Stimulated activated naive B cell treated with anti-CD40 and anti-IgM and Interleukin-4, amounts not matched to agents 10 μg/mL and 1 μg/mL and 100 μg/mL, for 72 hours (primary cell): ENCODE measurements at regions not wholly inside any gene's neighbourhood (a gene's known extent, or its start where the extent isn't known, plus 50 kb on each side); places are given as distances from the start of the nearest gene placed in this dataset.
"Not testable (repeated sequence)": the region's sequence is repeated elsewhere in the genome, so short reads cannot be mapped to it uniquely, and the experiment has no call there.

ENCODE experiments used
- ATAC-seq, 2 donors: fragments of 150-1000 bp; cut with Tn5 transposase; replicated peaks; 2 replicates each; pipeline ENCODE4 v1.10.0; 2021; ENCODE audit warnings: moderate library complexity in 1 of 2
- DNase-seq: peaks from one replicate; pipeline ENCODE4 v3.0.0; 2021
- H3K27ac Mint-ChIP-seq: one replicate; pipeline ENCODE4 v1.8.0; 2022; ENCODE audit warnings: mild to moderate bottlenecking, mixed read lengths
- H3K27me3 Mint-ChIP-seq, 2 donors: one replicate each; pipeline ENCODE4 v1.8.0; 2022; ENCODE audit warnings: mixed read lengths in 2 of 2
- H3K36me3 Mint-ChIP-seq, 2 donors: one replicate each; pipeline ENCODE4 v1.8.0; 2022; ENCODE audit warnings: mixed read lengths in 2 of 2, mild to moderate bottlenecking in 1 of 2
- H3K4me1 Mint-ChIP-seq, 2 donors: one replicate each; pipeline ENCODE4 v1.8.0; 2022; ENCODE audit warnings: mixed read lengths in 2 of 2, mild to moderate bottlenecking in 1 of 2
- H3K4me3 Mint-ChIP-seq, 2 donors: one replicate each; pipeline ENCODE4 v1.8.0; 2022; ENCODE audit warnings: mild to moderate bottlenecking in 2 of 2, mixed read lengths in 2 of 2, moderate library complexity in 1 of 2
- H3K9me3 Mint-ChIP-seq, 2 donors: one replicate each; pipeline ENCODE4 v1.8.0; 2022; ENCODE audit warnings: mixed read lengths in 2 of 2, mild to moderate bottlenecking in 1 of 2

GRCh38 chrY:18393633-18394032 lies 152.9 kb upstream of the HSFY1 start:
- not testable (repeated sequence) for DNase-seq, H3K36me3 Mint-ChIP-seq, ATAC-seq, H3K27ac Mint-ChIP-seq, H3K9me3 Mint-ChIP-seq, H3K4me3 Mint-ChIP-seq, H3K4me1 Mint-ChIP-seq, H3K27me3 Mint-ChIP-seq

- H3K27me3 Mint-ChIP-seq, H3K4me1 Mint-ChIP-seq, H3K4me3 Mint-ChIP-seq: not testable (repeated sequence)
Measured at GRCh38 chrY:18420846-18421245, 125.7 kb upstream of the HSFY1 start.

GRCh38 chrY:18421457-18421856 lies 125.1 kb upstream of the HSFY1 start:
- peak in 1 of 2 donors; percentile 60 for ATAC-seq
- not testable (repeated sequence) for H3K4me3 Mint-ChIP-seq, H3K4me1 Mint-ChIP-seq, H3K36me3 Mint-ChIP-seq, DNase-seq, H3K27ac Mint-ChIP-seq, H3K27me3 Mint-ChIP-seq, H3K9me3 Mint-ChIP-seq

More at GRCh38 chrY:18420846-18421245, 125.7 kb upstream of the HSFY1 start:
- DNase-seq, ATAC-seq, H3K36me3 Mint-ChIP-seq, H3K9me3 Mint-ChIP-seq, H3K27ac Mint-ChIP-seq: not testable (repeated sequence)

- H3K27me3 Mint-ChIP-seq, H3K36me3 Mint-ChIP-seq, H3K27ac Mint-ChIP-seq, H3K4me3 Mint-ChIP-seq, H3K4me1 Mint-ChIP-seq, H3K9me3 Mint-ChIP-seq, DNase-seq: not testable (repeated sequence)
- peak in 1 of 2 donors; percentile 46 for ATAC-seq
Measured at GRCh38 chrY:18423970-18424608, 122.4 kb upstream of the HSFY1 start.

- not testable (repeated sequence) for H3K4me1 Mint-ChIP-seq, ATAC-seq, H3K9me3 Mint-ChIP-seq, H3K27me3 Mint-ChIP-seq, H3K36me3 Mint-ChIP-seq, DNase-seq, H3K27ac Mint-ChIP-seq, H3K4me3 Mint-ChIP-seq
Measured at GRCh38 chrY:18433540-18433939, 113.0 kb upstream of the HSFY1 start.

GRCh38 chrY:18445853-18446252 lies 100.7 kb upstream of the HSFY1 start:
- not testable (repeated sequence) for H3K27ac Mint-ChIP-seq, H3K36me3 Mint-ChIP-seq, H3K4me1 Mint-ChIP-seq, H3K27me3 Mint-ChIP-seq, H3K9me3 Mint-ChIP-seq, DNase-seq, H3K4me3 Mint-ChIP-seq
- ATAC-seq, result peak in 1 of 2 donors; percentile 84

- ATAC-seq, H3K4me3 Mint-ChIP-seq, H3K4me1 Mint-ChIP-seq, H3K9me3 Mint-ChIP-seq, H3K36me3 Mint-ChIP-seq, H3K27ac Mint-ChIP-seq, H3K27me3 Mint-ChIP-seq, DNase-seq: not testable (repeated sequence)
Measured at GRCh38 chrY:18452815-18453214, 93.7 kb upstream of the HSFY1 start.

GRCh38 chrY:18459136-18459535 lies 87.4 kb upstream of the HSFY1 start:
- not testable (repeated sequence) for H3K9me3 Mint-ChIP-seq, ATAC-seq, DNase-seq, H3K4me3 Mint-ChIP-seq, H3K4me1 Mint-ChIP-seq, H3K36me3 Mint-ChIP-seq, H3K27me3 Mint-ChIP-seq, H3K27ac Mint-ChIP-seq

- not testable (repeated sequence) for H3K36me3 Mint-ChIP-seq, H3K4me3 Mint-ChIP-seq, H3K4me1 Mint-ChIP-seq, H3K27ac Mint-ChIP-seq, ATAC-seq, H3K9me3 Mint-ChIP-seq, H3K27me3 Mint-ChIP-seq, DNase-seq
Measured at GRCh38 chrY:18461211-18461911, 85.2 kb upstream of the HSFY1 start.

GRCh38 chrY:18464812-18465211 lies 81.7 kb upstream of the HSFY1 start:
- not testable (repeated sequence) for H3K27ac Mint-ChIP-seq, ATAC-seq, DNase-seq, H3K9me3 Mint-ChIP-seq, H3K27me3 Mint-ChIP-seq, H3K36me3 Mint-ChIP-seq, H3K4me1 Mint-ChIP-seq, H3K4me3 Mint-ChIP-seq

- not testable (repeated sequence) for H3K36me3 Mint-ChIP-seq, H3K4me3 Mint-ChIP-seq, H3K27ac Mint-ChIP-seq, H3K9me3 Mint-ChIP-seq, ATAC-seq, DNase-seq, H3K27me3 Mint-ChIP-seq, H3K4me1 Mint-ChIP-seq
Measured at GRCh38 chrY:18466661-18467060, 79.9 kb upstream of the HSFY1 start.

GRCh38 chrY:18483354-18483753 lies 63.2 kb upstream of the HSFY1 start:
- H3K4me3 Mint-ChIP-seq, ATAC-seq, H3K27me3 Mint-ChIP-seq, DNase-seq, H3K4me1 Mint-ChIP-seq, H3K27ac Mint-ChIP-seq, H3K9me3 Mint-ChIP-seq, H3K36me3 Mint-ChIP-seq: not testable (repeated sequence)
